ENCODE measurements at regions not wholly inside any gene's neighbourhood (a gene's known extent, or its start where the extent isn't known, plus 50 kb on each side); places are given as distances from the start of the nearest gene placed in this dataset.
A peak's percentile ranks its signal among the peaks of the same experiment; 100 is the strongest.

DNA sequence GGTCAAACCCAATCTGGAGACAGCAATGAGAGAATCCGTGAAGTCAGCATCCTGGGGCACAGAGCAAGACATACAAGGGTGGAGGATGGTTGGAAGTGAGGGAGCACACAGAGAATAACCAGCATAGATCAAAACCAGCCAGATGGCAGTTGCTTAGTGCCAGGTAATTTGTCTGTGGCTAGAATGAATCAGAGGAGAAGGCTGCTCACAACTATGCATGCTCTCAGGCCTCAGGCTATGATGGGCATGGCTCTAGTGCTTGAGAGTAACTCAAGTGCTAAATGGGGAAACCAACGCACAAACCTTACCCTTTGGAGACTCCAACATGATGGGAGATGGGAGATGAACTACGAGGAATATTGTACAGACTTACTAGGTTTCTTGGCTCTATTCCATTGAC, 160.8 kb downstream of the DMRT2 start:
- 88 to 92% methylated on average over 1 to 3 of the region's 3 CpGs for WGBS, 2 experiments (ENCODE audit: insufficient coverage in 1 of 2, insufficient read length in 1 of 2)
- H3K4me1 Mint-ChIP-seq: peaks cover 4% of the 10 kb centered on the region
- H3K36me3 Mint-ChIP-seq (ENCODE audit: low read depth): no peaks in the 10 kb centered on the region
- no peak for DNase-seq
- no peaks in the 10 kb centered on the region for H3K27me3 ChIP-seq (ENCODE audit: control insufficient read depth, insufficient read depth, low read length, poor library complexity, severe bottlenecking)
- H3K9ac ChIP-seq (ENCODE audit: extremely low read depth, low read length, poor library complexity, severe bottlenecking): no peak overlapping the region
- H3K4me1 ChIP-seq (ENCODE audit: control insufficient read depth, insufficient read depth, low read length): no peaks in the 10 kb centered on the region
- H3K9me3 Mint-ChIP-seq: no peaks in the 10 kb centered on the region
- no peak overlapping the region for H3K4me3 Mint-ChIP-seq
- no peak overlapping the region for H3K27ac ChIP-seq (ENCODE audit: low read depth, low read length)
- no peaks in the 10 kb centered on the region for H3K36me3 ChIP-seq (ENCODE audit: control insufficient read depth, insufficient read depth, low read length)
- TF ChIP-seq, protein P1, sequence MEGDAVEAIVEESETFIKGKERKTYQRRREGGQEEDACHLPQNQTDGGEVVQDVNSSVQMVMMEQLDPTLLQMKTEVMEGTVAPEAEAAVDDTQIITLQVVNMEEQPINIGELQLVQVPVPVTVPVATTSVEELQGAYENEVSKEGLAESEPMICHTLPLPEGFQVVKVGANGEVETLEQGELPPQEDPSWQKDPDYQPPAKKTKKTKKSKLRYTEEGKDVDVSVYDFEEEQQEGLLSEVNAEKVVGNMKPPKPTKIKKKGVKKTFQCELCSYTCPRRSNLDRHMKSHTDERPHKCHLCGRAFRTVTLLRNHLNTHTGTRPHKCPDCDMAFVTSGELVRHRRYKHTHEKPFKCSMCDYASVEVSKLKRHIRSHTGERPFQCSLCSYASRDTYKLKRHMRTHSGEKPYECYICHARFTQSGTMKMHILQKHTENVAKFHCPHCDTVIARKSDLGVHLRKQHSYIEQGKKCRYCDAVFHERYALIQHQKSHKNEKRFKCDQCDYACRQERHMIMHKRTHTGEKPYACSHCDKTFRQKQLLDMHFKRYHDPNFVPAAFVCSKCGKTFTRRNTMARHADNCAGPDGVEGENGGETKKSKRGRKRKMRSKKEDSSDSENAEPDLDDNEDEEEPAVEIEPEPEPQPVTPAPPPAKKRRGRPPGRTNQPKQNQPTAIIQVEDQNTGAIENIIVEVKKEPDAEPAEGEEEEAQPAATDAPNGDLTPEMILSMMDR (conservative IDR thresholded peaks at IDR 0.05): no peak
- no peaks in the 10 kb centered on the region for H3K9me3 ChIP-seq (ENCODE audit: control insufficient read depth, low read length)
- no peak overlapping the region for H3K27ac Mint-ChIP-seq
- no peak overlapping the region for H3K4me3 ChIP-seq (ENCODE audit: low read length)
- no peaks in the 10 kb centered on the region for H3K27me3 Mint-ChIP-seq (ENCODE audit: insufficient read depth)

DNA sequence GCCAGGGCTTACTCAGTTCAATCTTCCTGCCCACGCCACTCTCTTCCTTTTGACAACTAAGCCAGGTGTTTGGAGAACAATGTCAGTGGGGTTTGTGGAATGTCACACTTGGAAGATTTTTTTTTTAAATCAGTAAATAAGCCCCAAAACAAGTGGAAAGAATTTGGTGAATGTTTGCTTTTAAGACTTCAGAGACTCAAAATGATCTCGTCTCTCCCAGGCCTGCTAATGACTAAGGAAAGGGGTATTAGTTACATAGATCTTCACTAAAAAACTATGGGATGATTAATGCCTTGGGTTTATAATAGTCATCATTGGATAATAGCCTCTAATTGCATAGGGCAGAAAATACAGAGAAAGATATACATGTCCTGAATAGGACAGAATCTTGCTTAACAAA, 166.4 kb downstream of the DMRT2 start:
- Histone ChIP-seq H3K9me3 (ENCODE audit: control insufficient read depth, low read length) (no peaks in the 10 kb centered on the region), H3K27ac (ENCODE audit: low read depth, low read length) (no peak overlapping the region), H3K4me1 (ENCODE audit: control insufficient read depth, insufficient read depth, low read length) (peaks cover 4% of the 10 kb centered on the region), H3K4me3 (ENCODE audit: low read length) (no peak overlapping the region), H3K36me3 (ENCODE audit: control insufficient read depth, insufficient read depth, low read length) (no peaks in the 10 kb centered on the region), H3K9ac (ENCODE audit: extremely low read depth, low read length, poor library complexity, severe bottlenecking) (peak overlapping the region; percentile 5), H3K27me3 (ENCODE audit: control insufficient read depth, insufficient read depth, low read length, poor library complexity, severe bottlenecking) (no peaks in the 10 kb centered on the region)
- Mint-ChIP-seq H3K4me1 (peaks cover 12% of the 10 kb centered on the region), H3K27me3 (ENCODE audit: insufficient read depth) (no peaks in the 10 kb centered on the region), H3K4me3 (no peak overlapping the region), H3K36me3 (ENCODE audit: low read depth) (no peaks in the 10 kb centered on the region), H3K27ac (peak overlapping the region; percentile 13), H3K9me3 (no peaks in the 10 kb centered on the region)
- TF ChIP-seq, protein P1 (conservative IDR thresholded peaks at IDR 0.05): no peak
- no peak for DNase-seq
- WGBS, 2 experiments (ENCODE audit: insufficient coverage in 1 of 2, insufficient read length in 1 of 2): 64% methylated on average over 2 of the region's 2 CpGs; no CpG with 5 or more reads in 1 of the 2 experiments

DNA sequence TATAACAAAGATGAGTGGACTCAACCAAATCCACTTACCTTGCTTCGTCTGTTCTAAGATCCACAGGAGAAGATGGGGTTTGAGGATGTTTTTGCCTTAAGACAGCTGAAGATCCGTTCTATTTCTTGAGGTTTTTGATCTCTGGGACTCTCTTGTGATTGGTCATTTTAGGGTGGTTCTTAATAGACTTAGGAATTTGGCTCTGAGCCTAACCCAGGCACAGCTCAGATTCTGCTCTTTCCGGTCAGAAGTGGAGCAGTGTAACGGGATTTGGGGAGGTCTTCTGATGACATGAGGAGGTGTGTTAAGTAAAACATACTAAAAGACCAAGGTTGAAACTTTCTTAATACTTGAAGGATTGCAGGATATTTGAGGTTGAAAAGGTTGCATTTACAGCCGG, 166.9 kb downstream of the DMRT2 start:
- no peak overlapping the region for H3K4me3 ChIP-seq (ENCODE audit: low read length)

More for the DNA sequence above, 166.9 kb downstream of the DMRT2 start:
- H3K36me3 ChIP-seq (ENCODE audit: control insufficient read depth, insufficient read depth, low read length): no peaks in the 10 kb centered on the region
- Mint-ChIP-seq H3K27me3 (ENCODE audit: insufficient read depth) (no peaks in the 10 kb centered on the region), H3K9me3 (no peaks in the 10 kb centered on the region), H3K36me3 (ENCODE audit: low read depth) (no peaks in the 10 kb centered on the region), H3K4me3 (no peak overlapping the region), H3K4me1 (peaks cover 12% of the 10 kb centered on the region), H3K27ac (peak overlapping the region; percentile 9)
- TF ChIP-seq, protein P1 (conservative IDR thresholded peaks at IDR 0.05): no peak
- DNase-seq: no peak
- no peaks in the 10 kb centered on the region for H3K9me3 ChIP-seq (ENCODE audit: control insufficient read depth, low read length)
- H3K27ac ChIP-seq (ENCODE audit: low read depth, low read length): no peak overlapping the region
- H3K9ac ChIP-seq (ENCODE audit: extremely low read depth, low read length, poor library complexity, severe bottlenecking): peak overlapping the region; percentile 5
- WGBS, 2 experiments (ENCODE audit: insufficient coverage in 1 of 2, insufficient read length in 1 of 2): 91 to 100% methylated on average over 3 to 5 of the region's 5 CpGs
- H3K4me1 ChIP-seq (ENCODE audit: control insufficient read depth, insufficient read depth, low read length): peaks cover 4% of the 10 kb centered on the region
- H3K27me3 ChIP-seq (ENCODE audit: control insufficient read depth, insufficient read depth, low read length, poor library complexity, severe bottlenecking): no peaks in the 10 kb centered on the region

Data from endodermal cell (in vitro differentiated cells).